ENCODE measurements at regions not wholly inside any gene's neighbourhood (a gene's known extent, or its start where the extent isn't known, plus 50 kb on each side); places are given as distances from the start of the nearest gene placed in this dataset.

DNA sequence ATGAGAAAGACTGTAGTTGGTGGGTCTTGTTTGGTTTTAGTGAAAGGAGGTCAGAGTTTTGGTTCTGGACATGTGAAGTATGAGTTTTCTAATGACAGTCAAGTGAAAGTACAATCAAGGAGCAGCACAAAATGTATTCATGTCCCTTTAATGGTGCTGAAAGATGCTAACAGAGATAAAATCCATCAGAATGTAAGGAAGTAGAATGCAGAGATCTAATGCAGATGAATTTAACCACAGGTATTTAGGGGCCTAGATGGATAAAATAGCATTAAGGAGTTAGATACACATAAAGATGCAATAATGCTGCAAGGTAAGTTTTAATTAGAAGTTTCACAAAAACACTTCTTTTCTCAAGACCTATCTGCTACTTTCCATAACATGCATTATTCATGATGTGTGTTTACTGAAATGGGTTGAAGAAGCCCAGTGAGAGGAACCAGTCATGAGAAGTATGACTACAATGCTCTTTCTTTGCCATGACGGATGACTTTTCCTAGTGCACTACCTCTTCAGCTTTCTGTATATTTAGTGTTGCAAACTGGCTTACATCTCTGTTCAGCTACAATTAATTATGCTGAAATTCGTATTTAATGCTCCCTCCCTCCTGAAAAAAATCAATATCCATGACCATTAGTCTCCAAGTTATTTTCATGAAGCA is 222.9 kb upstream of the HTR2A start:
- Histone ChIP-seq H3K27ac (ENCODE audit: low read depth in 1 of 2, low read length in 2 of 2) (no peak overlapping the region), H3K4me3 (ENCODE audit: low read depth in 1 of 3, low read length in 3 of 3) (no peak overlapping the region), H3K27me3 (ENCODE audit: control insufficient read depth in 4 of 4, insufficient read depth in 4 of 4, low read length in 3 of 4) (no peaks in the 10 kb centered on the region), H3K4me1 (ENCODE audit: control insufficient read depth in 4 of 4, insufficient read depth in 4 of 4, low read length in 3 of 4) (no peaks in the 10 kb centered on the region), H3K9ac (ENCODE audit: low read depth in 1 of 2, low read length in 2 of 2) (no peak overlapping the region), H3K9me3 (ENCODE audit: control insufficient read depth in 4 of 4, low read length in 3 of 4) (no peaks in the 10 kb centered on the region), H3K36me3 (ENCODE audit: control insufficient read depth in 4 of 4, insufficient read depth in 3 of 4, low read depth in 1 of 4, low read length in 3 of 4) (no peaks in the 10 kb centered on the region)
- DNase-seq (ENCODE audit: low spot score), result no peak
- no peak for TF ChIP-seq RXRA (IDR thresholded peaks at IDR 0.05)
- TF ChIP-seq FOXA1 (IDR thresholded peaks at IDR 0.05), result no peak
- no peak for TF ChIP-seq NR2F2 (IDR thresholded peaks at IDR 0.05)
- no peak for TF ChIP-seq EGR1 (IDR thresholded peaks at IDR 0.05; ENCODE audit: low read depth in 2 of 2)
- TF ChIP-seq TAF1 (conservative IDR thresholded peaks at IDR 0.05), result no peak
- TF ChIP-seq GABPA (IDR thresholded peaks at IDR 0.05 in 1 of 2, conservative IDR thresholded peaks at IDR 0.05 in 1 of 2), result no peak
- TF ChIP-seq FOXA2 (IDR thresholded peaks at IDR 0.05), result no peak
- no peak for TF ChIP-seq RAD21 (IDR thresholded peaks at IDR 0.05)
- TF ChIP-seq, protein P1, sequence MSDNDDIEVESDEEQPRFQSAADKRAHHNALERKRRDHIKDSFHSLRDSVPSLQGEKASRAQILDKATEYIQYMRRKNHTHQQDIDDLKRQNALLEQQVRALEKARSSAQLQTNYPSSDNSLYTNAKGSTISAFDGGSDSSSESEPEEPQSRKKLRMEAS (IDR thresholded peaks at IDR 0.05), result no peak
- WGBS, result 82% methylated on average over 2 of the region's 2 CpGs

DNA sequence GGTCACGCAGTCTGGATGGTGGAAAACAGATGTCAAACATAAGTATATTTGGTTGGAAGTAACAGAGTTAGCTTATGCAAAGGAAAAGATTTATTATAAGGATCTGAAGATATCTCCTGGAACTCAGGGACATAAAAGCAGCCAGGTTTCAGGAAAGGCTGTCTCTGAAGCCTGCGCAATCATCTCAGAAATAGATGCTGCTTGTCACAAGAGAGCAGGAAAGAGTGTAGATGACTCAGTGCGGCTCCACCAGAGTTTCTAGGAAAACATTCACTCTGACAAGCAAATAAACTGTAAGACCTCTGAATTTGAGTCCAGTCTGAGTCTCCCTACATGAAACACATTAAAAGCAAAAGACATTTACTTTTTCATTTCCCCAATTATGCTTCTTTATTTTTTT is 220.4 kb upstream of the HTR2A start:
- no peak for DNase-seq (ENCODE audit: low spot score)
- Histone ChIP-seq H3K27ac (ENCODE audit: low read depth in 1 of 2, low read length in 2 of 2) (no peak overlapping the region), H3K27me3 (ENCODE audit: control insufficient read depth in 4 of 4, insufficient read depth in 4 of 4, low read length in 3 of 4) (no peaks in the 10 kb centered on the region), H3K9me3 (ENCODE audit: control insufficient read depth in 4 of 4, low read length in 3 of 4) (no peaks in the 10 kb centered on the region), H3K36me3 (ENCODE audit: control insufficient read depth in 4 of 4, insufficient read depth in 3 of 4, low read depth in 1 of 4, low read length in 3 of 4) (no peaks in the 10 kb centered on the region), H3K9ac (ENCODE audit: low read depth in 1 of 2, low read length in 2 of 2) (no peak overlapping the region), H3K4me1 (ENCODE audit: control insufficient read depth in 4 of 4, insufficient read depth in 4 of 4, low read length in 3 of 4) (no peaks in the 10 kb centered on the region), H3K4me3 (ENCODE audit: low read depth in 1 of 3, low read length in 3 of 3) (no peak overlapping the region)
- TF ChIP-seq, protein P2, sequence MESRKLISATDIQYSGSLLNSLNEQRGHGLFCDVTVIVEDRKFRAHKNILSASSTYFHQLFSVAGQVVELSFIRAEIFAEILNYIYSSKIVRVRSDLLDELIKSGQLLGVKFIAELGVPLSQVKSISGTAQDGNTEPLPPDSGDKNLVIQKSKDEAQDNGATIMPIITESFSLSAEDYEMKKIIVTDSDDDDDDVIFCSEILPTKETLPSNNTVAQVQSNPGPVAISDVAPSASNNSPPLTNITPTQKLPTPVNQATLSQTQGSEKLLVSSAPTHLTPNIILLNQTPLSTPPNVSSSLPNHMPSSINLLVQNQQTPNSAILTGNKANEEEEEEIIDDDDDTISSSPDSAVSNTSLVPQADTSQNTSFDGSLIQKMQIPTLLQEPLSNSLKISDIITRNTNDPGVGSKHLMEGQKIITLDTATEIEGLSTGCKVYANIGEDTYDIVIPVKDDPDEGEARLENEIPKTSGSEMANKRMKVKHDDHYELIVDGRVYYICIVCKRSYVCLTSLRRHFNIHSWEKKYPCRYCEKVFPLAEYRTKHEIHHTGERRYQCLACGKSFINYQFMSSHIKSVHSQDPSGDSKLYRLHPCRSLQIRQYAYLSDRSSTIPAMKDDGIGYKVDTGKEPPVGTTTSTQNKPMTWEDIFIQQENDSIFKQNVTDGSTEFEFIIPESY (IDR thresholded peaks at IDR 0.05), result no peak
- TF ChIP-seq RAD21 (IDR thresholded peaks at IDR 0.05) (no peak), EGR1 (IDR thresholded peaks at IDR 0.05; ENCODE audit: low read depth in 2 of 2) (no peak), FOXA1 (IDR thresholded peaks at IDR 0.05) (no peak), FOXA2 (IDR thresholded peaks at IDR 0.05) (no peak), GABPA (IDR thresholded peaks at IDR 0.05 in 1 of 2, conservative IDR thresholded peaks at IDR 0.05 in 1 of 2) (no peak), NR2F2 (IDR thresholded peaks at IDR 0.05) (no peak), RXRA (IDR thresholded peaks at IDR 0.05) (no peak)
- TF ChIP-seq, protein P1 (IDR thresholded peaks at IDR 0.05), result no peak
- TF ChIP-seq, protein P3, sequence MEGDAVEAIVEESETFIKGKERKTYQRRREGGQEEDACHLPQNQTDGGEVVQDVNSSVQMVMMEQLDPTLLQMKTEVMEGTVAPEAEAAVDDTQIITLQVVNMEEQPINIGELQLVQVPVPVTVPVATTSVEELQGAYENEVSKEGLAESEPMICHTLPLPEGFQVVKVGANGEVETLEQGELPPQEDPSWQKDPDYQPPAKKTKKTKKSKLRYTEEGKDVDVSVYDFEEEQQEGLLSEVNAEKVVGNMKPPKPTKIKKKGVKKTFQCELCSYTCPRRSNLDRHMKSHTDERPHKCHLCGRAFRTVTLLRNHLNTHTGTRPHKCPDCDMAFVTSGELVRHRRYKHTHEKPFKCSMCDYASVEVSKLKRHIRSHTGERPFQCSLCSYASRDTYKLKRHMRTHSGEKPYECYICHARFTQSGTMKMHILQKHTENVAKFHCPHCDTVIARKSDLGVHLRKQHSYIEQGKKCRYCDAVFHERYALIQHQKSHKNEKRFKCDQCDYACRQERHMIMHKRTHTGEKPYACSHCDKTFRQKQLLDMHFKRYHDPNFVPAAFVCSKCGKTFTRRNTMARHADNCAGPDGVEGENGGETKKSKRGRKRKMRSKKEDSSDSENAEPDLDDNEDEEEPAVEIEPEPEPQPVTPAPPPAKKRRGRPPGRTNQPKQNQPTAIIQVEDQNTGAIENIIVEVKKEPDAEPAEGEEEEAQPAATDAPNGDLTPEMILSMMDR (IDR thresholded peaks at IDR 0.05; ENCODE audit: low read depth, low read length, missing input control), result no peak
- TF ChIP-seq, protein P4, sequence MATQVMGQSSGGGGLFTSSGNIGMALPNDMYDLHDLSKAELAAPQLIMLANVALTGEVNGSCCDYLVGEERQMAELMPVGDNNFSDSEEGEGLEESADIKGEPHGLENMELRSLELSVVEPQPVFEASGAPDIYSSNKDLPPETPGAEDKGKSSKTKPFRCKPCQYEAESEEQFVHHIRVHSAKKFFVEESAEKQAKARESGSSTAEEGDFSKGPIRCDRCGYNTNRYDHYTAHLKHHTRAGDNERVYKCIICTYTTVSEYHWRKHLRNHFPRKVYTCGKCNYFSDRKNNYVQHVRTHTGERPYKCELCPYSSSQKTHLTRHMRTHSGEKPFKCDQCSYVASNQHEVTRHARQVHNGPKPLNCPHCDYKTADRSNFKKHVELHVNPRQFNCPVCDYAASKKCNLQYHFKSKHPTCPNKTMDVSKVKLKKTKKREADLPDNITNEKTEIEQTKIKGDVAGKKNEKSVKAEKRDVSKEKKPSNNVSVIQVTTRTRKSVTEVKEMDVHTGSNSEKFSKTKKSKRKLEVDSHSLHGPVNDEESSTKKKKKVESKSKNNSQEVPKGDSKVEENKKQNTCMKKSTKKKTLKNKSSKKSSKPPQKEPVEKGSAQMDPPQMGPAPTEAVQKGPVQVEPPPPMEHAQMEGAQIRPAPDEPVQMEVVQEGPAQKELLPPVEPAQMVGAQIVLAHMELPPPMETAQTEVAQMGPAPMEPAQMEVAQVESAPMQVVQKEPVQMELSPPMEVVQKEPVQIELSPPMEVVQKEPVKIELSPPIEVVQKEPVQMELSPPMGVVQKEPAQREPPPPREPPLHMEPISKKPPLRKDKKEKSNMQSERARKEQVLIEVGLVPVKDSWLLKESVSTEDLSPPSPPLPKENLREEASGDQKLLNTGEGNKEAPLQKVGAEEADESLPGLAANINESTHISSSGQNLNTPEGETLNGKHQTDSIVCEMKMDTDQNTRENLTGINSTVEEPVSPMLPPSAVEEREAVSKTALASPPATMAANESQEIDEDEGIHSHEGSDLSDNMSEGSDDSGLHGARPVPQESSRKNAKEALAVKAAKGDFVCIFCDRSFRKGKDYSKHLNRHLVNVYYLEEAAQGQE (IDR thresholded peaks at IDR 0.05), result no peak
- 79% methylated on average over 3 of the region's 3 CpGs for WGBS
